Stimulated activated CD4-positive, alpha-beta T cell treated with anti-CD3 and anti-CD28 coated beads, TNF-alpha, amount 100 ng/mL, for 24 hours (primary cell): ENCODE measurements at regions not wholly inside any gene's neighbourhood (a gene's known extent, or its start where the extent isn't known, plus 50 kb on each side); places are given as distances from the start of the nearest gene placed in this dataset.

Experiments
- DNase-seq, 3 experiments: peaks; one replicate each; pipeline ENCODE4 v3.0.0-alpha.2; 2020; ENCODE audit warnings: low read depth in 3 of 3

GRCh38 chr13:83601539-83601938, 280.7 kb downstream of the SLITRK1 start:
- DNase-seq: no peak

- DNase-seq: no peak
Observed at GRCh38 chr13:83592095-83592494, 290.2 kb downstream of the SLITRK1 start.

GRCh38 chr13:83589814-83590213, 292.5 kb downstream of the SLITRK1 start:
- no peak for DNase-seq

GRCh38 chr13:83577183-83577582, 305.1 kb downstream of the SLITRK1 start:
- DNase-seq: no peak

GRCh38 chr13:83568019-83568418, 314.3 kb downstream of the SLITRK1 start:
- DNase-seq: no peak

- no peak for DNase-seq
Observed at GRCh38 chr13:83563499-83563898, 318.8 kb downstream of the SLITRK1 start.

GRCh38 chr13:83557845-83558244, 324.4 kb downstream of the SLITRK1 start:
- DNase-seq: no peak

- DNase-seq: no peak
Observed at GRCh38 chr13:83549671-83550070, 332.6 kb downstream of the SLITRK1 start.

- DNase-seq: no peak
Observed at GRCh38 chr13:83547043-83547442, 335.2 kb downstream of the SLITRK1 start.

GRCh38 chr13:83546476-83546875, 335.8 kb downstream of the SLITRK1 start:
- DNase-seq: no peak

- DNase-seq: no peak
Observed at GRCh38 chr13:83538636-83539035, 343.6 kb downstream of the SLITRK1 start.

GRCh38 chr13:83536941-83537340, 345.3 kb downstream of the SLITRK1 start:
- DNase-seq: no peak

GRCh38 chr13:83536153-83536552, 346.1 kb downstream of the SLITRK1 start:
- no peak for DNase-seq

- DNase-seq: no peak
Observed at GRCh38 chr13:83532809-83533208, 349.5 kb downstream of the SLITRK1 start.

GRCh38 chr13:83531022-83531421, 351.3 kb downstream of the SLITRK1 start:
- no peak for DNase-seq

- no peak for DNase-seq
Observed at GRCh38 chr13:83516781-83517180, 365.5 kb downstream of the SLITRK1 start.

- DNase-seq: no peak
Observed at GRCh38 chr13:83515268-83516015, 366.8 kb downstream of the SLITRK1 start.

- no peak for DNase-seq
Observed at GRCh38 chr13:83508771-83509301, 373.4 kb downstream of the SLITRK1 start.

- no peak for DNase-seq
Observed at GRCh38 chr13:83503424-83503823, 378.9 kb downstream of the SLITRK1 start.

- no peak for DNase-seq
Observed at GRCh38 chr13:83499286-83499685, 383.0 kb downstream of the SLITRK1 start.

GRCh38 chr13:83498481-83499190, 383.6 kb downstream of the SLITRK1 start:
- DNase-seq: no peak

- DNase-seq: no peak
Observed at GRCh38 chr13:83498045-83498444, 384.2 kb downstream of the SLITRK1 start.

GRCh38 chr13:83496501-83496900, 385.8 kb downstream of the SLITRK1 start:
- no peak for DNase-seq
